ENCODE measurements at regions not wholly inside any gene's neighbourhood (a gene's known extent, or its start where the extent isn't known, plus 50 kb on each side); places are given as distances from the start of the nearest gene placed in this dataset.

DNA sequence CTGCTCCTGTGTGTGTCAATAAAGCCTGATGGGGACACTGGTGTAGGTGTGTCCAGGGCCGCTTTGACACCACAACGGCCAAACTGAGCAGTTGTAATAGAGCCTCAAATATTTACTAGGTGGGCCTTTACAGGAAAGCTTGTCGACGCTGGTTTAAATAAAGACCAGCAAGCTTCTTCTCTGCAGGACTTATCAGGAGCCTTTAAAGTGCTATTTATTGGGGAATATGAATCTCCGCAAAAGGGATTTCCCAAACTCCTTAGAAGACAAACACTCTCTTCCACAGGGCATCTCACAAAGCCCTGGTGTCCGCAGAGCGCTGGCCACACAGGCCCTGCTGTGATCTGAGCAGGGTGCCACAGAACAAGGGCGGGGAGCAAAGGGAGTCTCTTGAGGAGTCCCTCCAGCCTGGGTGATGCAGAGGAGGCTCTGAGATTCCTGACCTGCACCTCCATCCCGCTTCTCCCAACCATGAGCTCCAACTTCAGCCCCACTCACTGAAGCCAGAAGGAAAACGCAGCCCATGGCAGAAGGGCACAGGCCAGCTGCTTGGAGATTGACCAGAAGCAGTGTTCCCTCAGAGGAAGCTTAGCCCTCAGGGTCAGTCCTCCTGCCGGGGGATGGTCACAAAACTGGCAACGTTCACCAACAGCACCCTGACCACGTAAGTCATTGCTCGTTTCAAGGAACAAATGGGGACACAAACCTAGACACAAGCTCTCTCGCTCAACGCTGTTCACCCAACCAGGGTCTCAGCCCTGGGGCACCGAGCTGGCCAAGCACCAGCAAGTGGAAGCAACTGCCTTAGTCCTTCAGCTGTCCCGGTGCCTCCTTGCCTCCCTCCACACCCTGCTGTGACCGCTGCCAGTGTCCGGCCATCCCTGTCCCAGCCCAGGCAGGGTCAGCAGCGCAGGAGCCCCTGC, 129.5 kb downstream of the OAT start:
- no peak overlapping the region for H3K27ac ChIP-seq
- no peaks in the 10 kb centered on the region for H3F3A ChIP-seq (ENCODE audit: low read depth)
- no peak overlapping the region for H2AFZ ChIP-seq (replicated peaks)
- Mint-ChIP-seq H3K9me3 (no peaks in the 10 kb centered on the region), H3K27ac (no peak overlapping the region), H3K36me3 (no peaks in the 10 kb centered on the region), H3K27me3 (ENCODE audit: insufficient read depth, low read depth) (peaks cover under 1% of the 10 kb centered on the region), H3K4me3 (no peak overlapping the region), H3K4me1 (peaks cover 10% of the 10 kb centered on the region)
- H3K4me3 ChIP-seq: no peak overlapping the region
- no peaks in the 10 kb centered on the region for H4K20me1 ChIP-seq (ENCODE audit: low read depth)
- H3K9me3 ChIP-seq (ENCODE audit: low read depth): no peaks in the 10 kb centered on the region
- TF ChIP-seq, protein P1, sequence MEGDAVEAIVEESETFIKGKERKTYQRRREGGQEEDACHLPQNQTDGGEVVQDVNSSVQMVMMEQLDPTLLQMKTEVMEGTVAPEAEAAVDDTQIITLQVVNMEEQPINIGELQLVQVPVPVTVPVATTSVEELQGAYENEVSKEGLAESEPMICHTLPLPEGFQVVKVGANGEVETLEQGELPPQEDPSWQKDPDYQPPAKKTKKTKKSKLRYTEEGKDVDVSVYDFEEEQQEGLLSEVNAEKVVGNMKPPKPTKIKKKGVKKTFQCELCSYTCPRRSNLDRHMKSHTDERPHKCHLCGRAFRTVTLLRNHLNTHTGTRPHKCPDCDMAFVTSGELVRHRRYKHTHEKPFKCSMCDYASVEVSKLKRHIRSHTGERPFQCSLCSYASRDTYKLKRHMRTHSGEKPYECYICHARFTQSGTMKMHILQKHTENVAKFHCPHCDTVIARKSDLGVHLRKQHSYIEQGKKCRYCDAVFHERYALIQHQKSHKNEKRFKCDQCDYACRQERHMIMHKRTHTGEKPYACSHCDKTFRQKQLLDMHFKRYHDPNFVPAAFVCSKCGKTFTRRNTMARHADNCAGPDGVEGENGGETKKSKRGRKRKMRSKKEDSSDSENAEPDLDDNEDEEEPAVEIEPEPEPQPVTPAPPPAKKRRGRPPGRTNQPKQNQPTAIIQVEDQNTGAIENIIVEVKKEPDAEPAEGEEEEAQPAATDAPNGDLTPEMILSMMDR (IDR thresholded peaks at IDR 0.05): no peak
- no peak overlapping the region for H3K4me2 ChIP-seq
- no peaks in the 10 kb centered on the region for H3K79me2 ChIP-seq (ENCODE audit: low read depth)
- no peaks in the 10 kb centered on the region for H3K4me1 ChIP-seq
- DNase-seq (ENCODE audit: low spot score): no peak
- H3K9ac ChIP-seq: no peak overlapping the region
- H3K36me3 ChIP-seq: no peaks in the 10 kb centered on the region
- H3K27me3 ChIP-seq: no peaks in the 10 kb centered on the region

DNA sequence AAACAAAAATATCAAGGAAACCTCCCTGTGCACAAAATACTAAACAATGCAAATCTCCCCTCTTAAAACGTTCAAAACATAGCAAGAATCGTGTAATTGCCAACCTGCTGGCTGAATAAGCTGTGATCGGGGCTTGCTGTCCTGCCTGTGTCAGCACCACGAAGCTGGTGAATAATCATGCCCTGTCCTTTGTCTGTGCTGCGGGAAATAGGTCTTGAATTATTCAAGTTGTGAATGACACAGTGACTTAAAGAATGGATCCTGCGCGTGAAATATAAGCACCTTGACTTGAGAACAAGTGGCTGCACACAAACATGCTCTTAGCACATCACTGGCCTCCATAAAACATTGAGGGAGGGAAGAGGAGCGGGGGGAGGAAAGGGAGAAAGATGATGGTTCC, 130.2 kb downstream of the OAT start:
- Mint-ChIP-seq H3K9me3 (no peaks in the 10 kb centered on the region), H3K4me1 (peaks cover 10% of the 10 kb centered on the region), H3K27ac (peak overlapping the region; percentile 34), H3K4me3 (no peak overlapping the region), H3K36me3 (no peaks in the 10 kb centered on the region), H3K27me3 (ENCODE audit: insufficient read depth, low read depth) (no peaks in the 10 kb centered on the region)
- Histone ChIP-seq H3K4me2 (no peak overlapping the region), H3K4me1 (no peaks in the 10 kb centered on the region), H3K9ac (no peak overlapping the region), H3K79me2 (ENCODE audit: low read depth) (no peaks in the 10 kb centered on the region), H3K4me3 (no peak overlapping the region), H4K20me1 (ENCODE audit: low read depth) (no peaks in the 10 kb centered on the region), H3K27me3 (no peaks in the 10 kb centered on the region), H3K9me3 (ENCODE audit: low read depth) (no peaks in the 10 kb centered on the region), H2AFZ (replicated peaks) (no peak overlapping the region), H3K36me3 (no peaks in the 10 kb centered on the region), H3K27ac (no peak overlapping the region), H3F3A (ENCODE audit: low read depth) (no peaks in the 10 kb centered on the region)
- no peak for DNase-seq (ENCODE audit: low spot score)
- TF ChIP-seq, protein P1 (IDR thresholded peaks at IDR 0.05): no peak
- TF ChIP-seq EZH2phosphoT487 (IDR thresholded peaks at IDR 0.05): no peak
- no peak for TF ChIP-seq EZH2 (IDR thresholded peaks at IDR 0.05)

DNA sequence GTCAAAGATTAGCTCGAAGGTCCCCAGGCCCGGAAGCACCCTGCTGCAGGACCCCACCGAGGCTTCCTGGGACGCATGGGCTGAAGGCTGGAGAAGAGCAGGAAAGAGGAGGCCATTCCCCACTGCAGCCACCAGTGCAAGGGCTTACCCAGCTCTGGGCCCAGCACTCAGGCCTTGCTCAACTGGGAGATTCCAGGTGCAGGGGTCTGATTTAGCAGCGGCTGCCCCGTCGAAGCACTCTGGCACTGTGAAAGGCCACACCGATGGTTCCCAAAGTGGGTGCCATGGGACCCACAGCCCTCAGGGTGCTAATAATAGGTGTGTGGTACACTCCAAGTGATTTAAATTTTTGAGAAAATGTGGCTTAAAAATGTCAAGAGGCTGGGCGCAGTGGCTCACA, 130.9 kb downstream of the OAT start:
- Histone ChIP-seq H3K4me2 (no peak overlapping the region), H3K27me3 (no peaks in the 10 kb centered on the region)
- H3K27me3 Mint-ChIP-seq (ENCODE audit: insufficient read depth, low read depth): no peaks in the 10 kb centered on the region

More for the DNA sequence above, 130.9 kb downstream of the OAT start:
- Mint-ChIP-seq H3K27ac (no peak overlapping the region), H3K4me1 (peaks cover 10% of the 10 kb centered on the region), H3K9me3 (no peaks in the 10 kb centered on the region), H3K36me3 (no peaks in the 10 kb centered on the region), H3K4me3 (no peak overlapping the region)
- H3K79me2 ChIP-seq (ENCODE audit: low read depth): no peaks in the 10 kb centered on the region
- H3F3A ChIP-seq (ENCODE audit: low read depth): no peaks in the 10 kb centered on the region
- no peak overlapping the region for H2AFZ ChIP-seq (replicated peaks)
- TF ChIP-seq EZH2phosphoT487 (IDR thresholded peaks at IDR 0.05) (no peak), EZH2 (IDR thresholded peaks at IDR 0.05) (no peak)
- TF ChIP-seq, protein P1 (IDR thresholded peaks at IDR 0.05): no peak
- H3K4me3 ChIP-seq: no peak overlapping the region
- no peak overlapping the region for H3K27ac ChIP-seq
- no peaks in the 10 kb centered on the region for H4K20me1 ChIP-seq (ENCODE audit: low read depth)
- no peaks in the 10 kb centered on the region for H3K36me3 ChIP-seq
- H3K9ac ChIP-seq: no peak overlapping the region
- DNase-seq (ENCODE audit: low spot score): no peak
- H3K9me3 ChIP-seq (ENCODE audit: low read depth): no peaks in the 10 kb centered on the region
- H3K4me1 ChIP-seq: no peaks in the 10 kb centered on the region
